Stimulated activated naive CD8-positive, alpha-beta T cell treated with anti-CD3 and anti-CD28 coated beads, Interleukin-15, Interleukin-2, amounts not matched to agents 100 U/mL and 50 U/mL, for 24 hours (primary cell): ENCODE measurements at regions not wholly inside any gene's neighbourhood (a gene's known extent, or its start where the extent isn't known, plus 50 kb on each side); places are given as distances from the start of the nearest gene placed in this dataset.

Experiments used
- ATAC-seq: fragments of 150-1000 bp; cut with Tn5 transposase; one replicate; pipeline ENCODE4 v1.10.0; 2021
- DNase-seq: peaks from one replicate; pipeline ENCODE4 v3.0.0; 2021

GRCh38 chr12:65630555-65630954, 193.7 kb upstream of the HMGA2 start:
- DNase-seq: no peak
- ATAC-seq: no peak

- no peak for DNase-seq
- no peak for ATAC-seq
These were observed 192.6 kb upstream of the HMGA2 start for GRCh38 chr12:65631621-65632111.

- DNase-seq (no peak), ATAC-seq (no peak)
These were observed 192.0 kb upstream of the HMGA2 start for GRCh38 chr12:65632131-65632855.

- DNase-seq: no peak
- ATAC-seq: no peak
These were observed 190.2 kb upstream of the HMGA2 start for GRCh38 chr12:65634061-65634460.

- ATAC-seq (no peak), DNase-seq (no peak)
These were observed 189.5 kb upstream of the HMGA2 start for GRCh38 chr12:65634626-65635331.

- ATAC-seq (no peak), DNase-seq (no peak)
These were observed 187.8 kb upstream of the HMGA2 start for GRCh38 chr12:65636436-65636835.

GRCh38 chr12:65637150-65637549, 187.1 kb upstream of the HMGA2 start:
- ATAC-seq (no peak), DNase-seq (no peak)

GRCh38 chr12:65637774-65638173, 186.5 kb upstream of the HMGA2 start:
- ATAC-seq (no peak), DNase-seq (no peak)

GRCh38 chr12:65638324-65638723, 186.0 kb upstream of the HMGA2 start:
- no peak for DNase-seq
- no peak for ATAC-seq

GRCh38 chr12:65640489-65640901, 183.8 kb upstream of the HMGA2 start:
- no peak for ATAC-seq
- no peak for DNase-seq

GRCh38 chr12:65642061-65642661, 182.1 kb upstream of the HMGA2 start:
- ATAC-seq: no peak
- no peak for DNase-seq

- ATAC-seq (no peak), DNase-seq (no peak)
These were observed 181.1 kb upstream of the HMGA2 start for GRCh38 chr12:65643171-65643570.

GRCh38 chr12:65643595-65644386, 180.5 kb upstream of the HMGA2 start:
- DNase-seq (no peak), ATAC-seq (no peak)

- no peak for DNase-seq
These were observed 178.1 kb upstream of the HMGA2 start for GRCh38 chr12:65646127-65646643.

GRCh38 chr12:65647074-65647473, 177.2 kb upstream of the HMGA2 start:
- ATAC-seq (no peak), DNase-seq (no peak)

More at GRCh38 chr12:65646127-65646643, 178.1 kb upstream of the HMGA2 start:
- ATAC-seq: no peak

- ATAC-seq: no peak
These were observed 175.8 kb upstream of the HMGA2 start for GRCh38 chr12:65648461-65648860.

GRCh38 chr12:65649126-65649525, 175.2 kb upstream of the HMGA2 start:
- no peak for ATAC-seq
- DNase-seq: no peak

More at GRCh38 chr12:65648461-65648860, 175.8 kb upstream of the HMGA2 start:
- no peak for DNase-seq

GRCh38 chr12:65651060-65651459, 173.2 kb upstream of the HMGA2 start:
- ATAC-seq: peak; percentile 46
- DNase-seq: no peak

- no peak for DNase-seq
- ATAC-seq: no peak
These were observed 171.0 kb upstream of the HMGA2 start for GRCh38 chr12:65653321-65653720.

- ATAC-seq: no peak
- DNase-seq: no peak
These were observed 170.2 kb upstream of the HMGA2 start for GRCh38 chr12:65653946-65654629.

- ATAC-seq: no peak
- no peak for DNase-seq
These were observed 169.2 kb upstream of the HMGA2 start for GRCh38 chr12:65655074-65655493.
